CD4-positive, alpha-beta T cell treated with Interleukin-12 subunit alpha and Interleukin-12 subunit beta, for 1 hour (primary cell): ENCODE measurements at regions not wholly inside any gene's neighbourhood (a gene's known extent, or its start where the extent isn't known, plus 50 kb on each side); places are given as distances from the start of the nearest gene placed in this dataset.
"Not testable (repeated sequence)": the region's sequence is repeated elsewhere in the genome, so short reads cannot be mapped to it uniquely, and the experiment has no call there.

ENCODE experiments used
- DNase-seq: peaks from one replicate; pipeline ENCODE4 v3.0.0-alpha.2; 2020

- DNase-seq: no peak
Measured at GRCh38 chr2:12613137-12613835, 103.5 kb upstream of the TRIB2 start.

DNA sequence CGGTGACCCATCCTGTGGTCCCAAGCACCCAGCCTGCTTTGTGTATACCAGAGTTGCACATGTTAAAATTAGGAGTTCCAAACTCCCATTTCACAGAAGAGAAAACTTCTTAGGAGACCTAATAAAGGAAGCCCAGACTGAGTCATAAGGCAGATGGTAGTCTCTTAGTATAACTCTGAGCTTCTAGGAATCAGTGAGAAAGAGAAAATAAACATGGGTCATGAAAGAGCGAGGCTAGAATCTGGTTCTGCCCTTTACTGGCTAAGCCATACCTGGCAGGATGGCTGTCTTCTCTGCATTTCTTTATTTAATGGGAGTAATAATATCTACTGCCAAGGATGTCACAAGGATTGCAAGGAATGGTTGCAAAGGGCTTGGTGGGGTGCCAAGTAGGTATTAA is 101.2 kb upstream of the TRIB2 start:
- DNase-seq: no peak

DNA sequence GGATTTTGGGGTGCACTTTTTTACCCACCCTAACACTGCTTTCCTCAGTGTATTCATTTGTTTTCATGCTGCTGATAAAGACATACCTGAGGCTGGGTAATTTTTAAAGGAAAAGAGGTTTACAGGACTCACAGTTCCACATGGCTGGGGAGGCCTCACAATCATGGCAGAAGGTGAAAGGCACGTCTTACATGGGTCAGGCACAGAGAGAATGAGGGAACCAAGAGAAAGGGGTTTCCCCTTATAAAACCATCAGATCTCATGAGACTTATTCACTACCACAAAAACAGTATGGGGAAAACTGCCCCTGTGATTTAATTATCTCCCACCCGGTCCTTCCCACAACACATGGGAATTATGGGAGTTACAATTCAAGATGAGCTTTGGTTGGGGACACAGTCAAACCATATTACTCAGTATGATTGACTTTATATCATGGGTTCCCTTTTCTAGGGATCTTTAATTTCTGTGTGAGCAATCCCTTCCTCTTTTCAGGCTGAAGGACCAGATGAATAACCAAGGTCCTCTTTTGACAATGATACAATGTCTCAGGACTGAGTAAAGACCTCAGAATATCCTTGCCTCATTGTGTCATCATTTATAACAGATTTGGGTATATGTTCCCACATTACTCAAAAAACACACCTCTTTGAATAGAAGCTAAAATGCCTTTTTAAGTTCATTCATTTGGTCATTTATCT is 100.1 kb upstream of the TRIB2 start:
- no peak for DNase-seq

DNA sequence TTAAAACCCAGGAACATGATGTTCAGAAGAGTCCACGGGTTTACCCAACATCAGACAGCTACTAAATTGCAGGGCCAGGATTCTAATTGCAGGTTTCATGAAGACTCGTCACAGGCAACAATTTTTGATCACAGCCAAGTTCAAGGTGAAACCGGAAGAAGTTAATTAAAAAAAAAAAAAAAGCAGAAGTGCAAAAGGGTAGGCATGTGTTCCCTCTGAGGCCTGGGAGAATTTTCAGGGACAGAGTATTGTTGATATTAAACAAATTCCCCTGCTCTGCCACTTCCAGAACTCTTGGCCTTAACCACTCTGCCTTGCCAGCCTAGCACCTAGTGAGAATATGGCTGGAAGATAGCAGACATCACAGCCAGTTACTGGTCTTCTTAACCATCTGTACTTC is 99.4 kb upstream of the TRIB2 start:
- no peak for DNase-seq

GRCh38 chr2:12617853-12618252 is 98.9 kb upstream of the TRIB2 start:
- no peak for DNase-seq

DNA sequence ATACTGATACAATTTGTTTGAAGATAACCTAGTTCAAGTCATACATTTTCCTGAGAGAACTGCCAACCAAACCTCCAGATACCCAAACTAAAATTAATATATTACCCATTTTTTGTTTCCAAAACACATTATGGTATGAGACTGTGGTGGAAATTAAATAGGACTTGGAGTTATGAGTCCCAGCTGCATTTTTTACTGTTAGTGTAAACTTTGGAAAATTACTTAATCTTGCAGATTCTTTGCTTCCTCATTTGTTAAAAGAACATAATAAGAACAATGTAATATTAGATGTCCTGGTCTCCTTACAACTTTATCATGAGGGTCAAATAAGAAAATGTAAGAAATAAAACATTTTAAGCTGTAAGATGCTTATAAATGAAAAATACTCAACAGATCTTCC is 98.2 kb upstream of the TRIB2 start:
- no peak for DNase-seq

DNA sequence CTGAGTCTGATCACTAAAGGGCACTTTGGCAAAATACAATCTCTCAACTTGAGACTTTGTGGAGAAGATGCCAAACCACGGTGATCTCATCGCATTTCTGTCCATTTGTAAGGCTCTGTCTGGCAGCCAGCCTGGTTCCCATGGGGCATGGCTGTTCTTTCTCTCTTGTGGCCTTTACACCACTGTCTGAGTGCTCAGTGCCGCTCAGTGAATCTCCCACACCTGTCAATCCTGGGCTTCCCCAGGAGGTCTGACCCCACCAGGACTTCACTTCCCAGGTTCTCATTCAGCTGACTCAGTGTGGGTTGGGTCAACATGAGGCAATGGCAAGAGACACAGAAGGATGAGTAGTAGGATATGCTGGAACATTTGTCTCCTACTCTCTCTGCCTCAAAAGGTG is 96.8 kb upstream of the TRIB2 start:
- no peak for DNase-seq

- DNase-seq: no peak
Measured at GRCh38 chr2:12620759-12621158, 96.0 kb upstream of the TRIB2 start.

DNA sequence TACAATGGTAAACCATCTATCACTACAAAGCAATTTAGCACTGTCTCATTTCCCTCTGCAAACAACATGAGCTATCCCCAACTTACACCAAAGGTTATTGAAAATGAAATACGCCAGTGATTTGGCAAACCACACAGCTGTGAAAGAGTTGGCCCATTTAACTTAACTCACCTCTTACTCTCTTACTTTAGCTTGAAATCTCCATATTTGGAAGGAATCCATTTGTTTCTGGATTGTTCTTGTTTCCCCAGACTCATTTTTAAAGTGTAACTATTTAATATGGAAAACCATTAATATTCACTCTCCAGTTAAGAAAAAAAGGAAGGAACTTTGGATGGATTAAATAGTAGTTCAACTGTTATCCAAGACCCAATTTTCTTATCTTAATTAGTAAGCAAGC is 93.7 kb upstream of the TRIB2 start:
- DNase-seq: no peak

DNA sequence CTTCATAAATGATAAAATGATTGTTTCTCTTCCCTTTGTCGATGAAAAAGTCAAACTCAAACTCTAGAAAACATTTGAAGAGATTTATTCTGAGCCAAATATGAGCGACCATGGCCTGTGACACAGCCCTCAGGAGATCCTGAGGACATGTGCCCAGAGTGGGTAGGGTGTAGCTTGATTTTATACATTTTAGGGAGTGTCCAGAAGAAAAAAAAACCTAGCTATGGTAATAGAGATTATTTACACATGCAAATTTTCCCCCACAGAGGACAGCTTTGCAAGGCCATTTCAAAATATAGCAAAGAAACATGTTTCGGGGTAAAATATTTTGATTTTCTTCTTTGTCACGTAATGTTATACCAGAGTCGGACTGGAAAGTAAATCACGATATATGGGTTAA is 92.4 kb upstream of the TRIB2 start:
- no peak for DNase-seq

GRCh38 chr2:12624905-12625598 is 91.7 kb upstream of the TRIB2 start:
- no peak for DNase-seq

DNA sequence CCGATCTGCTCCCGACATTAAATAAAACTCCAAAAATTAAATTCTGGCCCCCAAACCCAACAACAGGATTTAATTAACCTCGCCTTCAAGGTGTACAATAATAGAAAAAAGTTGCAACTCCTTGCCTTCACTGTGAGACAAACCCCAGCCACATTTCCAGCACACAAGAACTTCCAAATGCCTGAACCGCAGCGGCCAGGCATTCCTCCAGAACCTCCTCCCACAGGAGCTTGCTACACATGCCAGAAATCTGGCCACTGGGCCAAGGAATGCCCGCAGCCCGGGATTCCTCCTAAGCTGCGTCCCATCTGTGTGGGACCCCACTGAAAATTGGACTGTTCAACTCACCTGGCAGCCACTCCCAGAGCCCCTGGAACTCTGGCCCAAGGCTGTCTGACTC is 88.2 kb upstream of the TRIB2 start:
- DNase-seq: not testable (repeated sequence)

DNA sequence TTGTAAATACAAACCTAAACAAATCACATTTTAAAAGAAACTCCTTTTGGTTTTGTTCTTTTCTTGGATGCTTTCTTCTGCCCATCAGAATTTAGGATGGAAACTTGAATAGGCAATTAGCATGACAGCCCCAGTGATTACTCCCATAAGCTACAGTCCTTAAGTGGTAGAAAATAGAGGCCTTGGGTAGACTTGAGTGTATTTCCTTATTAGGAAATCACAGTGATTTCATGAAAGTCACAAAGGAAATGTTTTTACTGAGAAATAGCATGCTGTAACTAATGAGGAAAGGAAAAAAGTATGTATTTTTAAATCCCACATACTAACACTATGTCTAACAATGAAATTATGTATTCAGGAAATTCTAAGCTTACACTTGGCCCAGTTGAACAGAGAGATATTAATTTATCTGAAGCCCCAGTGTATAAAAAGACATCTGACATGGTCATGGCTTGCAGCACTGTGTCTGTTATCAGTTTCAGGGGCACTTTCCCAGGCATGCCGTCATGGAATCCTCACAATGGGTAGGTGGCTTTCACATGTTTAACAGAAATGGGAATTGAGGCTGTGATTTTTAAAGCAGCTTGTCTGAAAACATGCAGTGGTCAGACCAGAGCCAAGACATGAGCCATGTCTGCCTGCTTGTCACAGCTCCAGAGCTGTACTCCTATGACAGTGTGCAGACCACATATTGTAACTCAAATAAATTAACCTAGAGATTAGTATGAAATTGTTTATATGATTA is 79.7 kb upstream of the TRIB2 start:
- DNase-seq: no peak

DNA sequence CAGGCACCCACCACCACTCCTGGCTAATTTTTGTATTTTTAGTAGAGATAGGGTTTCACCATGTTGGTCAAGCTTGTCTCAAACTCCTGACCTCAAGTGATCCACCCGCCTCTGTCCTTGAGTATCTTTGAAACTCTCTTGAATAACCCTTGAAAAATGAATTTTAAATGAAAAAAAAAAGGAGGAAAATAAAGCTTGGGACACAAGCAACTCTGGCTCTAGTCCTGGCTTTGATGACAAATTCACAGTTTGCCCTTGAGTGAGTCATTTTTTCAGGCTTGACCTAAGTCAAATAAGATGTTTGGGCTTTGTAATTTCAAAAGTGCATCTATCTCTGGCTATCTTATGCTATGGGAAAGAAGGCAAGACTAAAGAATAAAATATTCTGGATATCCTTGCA is 79.0 kb upstream of the TRIB2 start:
- no peak for DNase-seq

- DNase-seq: no peak
Measured at GRCh38 chr2:12641441-12641840, 75.3 kb upstream of the TRIB2 start.

DNA sequence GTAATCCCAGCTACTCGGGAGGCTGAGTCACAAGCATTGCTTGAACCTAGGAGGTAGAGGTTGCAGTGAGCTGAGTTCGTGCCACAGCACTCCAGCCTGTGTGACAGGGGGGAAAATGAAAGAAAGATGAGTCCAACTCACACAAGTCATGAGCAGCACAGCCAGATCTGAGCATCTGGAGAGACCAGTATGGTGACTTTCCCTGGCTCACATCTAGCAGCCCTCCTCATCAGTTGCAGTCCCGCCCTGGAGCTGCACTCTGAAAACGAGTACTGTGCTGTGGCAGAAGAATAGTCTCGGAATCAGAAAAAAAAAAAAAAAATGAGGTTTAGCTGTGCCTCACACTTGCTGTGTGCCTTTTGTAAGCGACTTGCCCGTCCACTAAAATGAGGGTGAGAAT is 74.4 kb upstream of the TRIB2 start:
- no peak for DNase-seq

DNA sequence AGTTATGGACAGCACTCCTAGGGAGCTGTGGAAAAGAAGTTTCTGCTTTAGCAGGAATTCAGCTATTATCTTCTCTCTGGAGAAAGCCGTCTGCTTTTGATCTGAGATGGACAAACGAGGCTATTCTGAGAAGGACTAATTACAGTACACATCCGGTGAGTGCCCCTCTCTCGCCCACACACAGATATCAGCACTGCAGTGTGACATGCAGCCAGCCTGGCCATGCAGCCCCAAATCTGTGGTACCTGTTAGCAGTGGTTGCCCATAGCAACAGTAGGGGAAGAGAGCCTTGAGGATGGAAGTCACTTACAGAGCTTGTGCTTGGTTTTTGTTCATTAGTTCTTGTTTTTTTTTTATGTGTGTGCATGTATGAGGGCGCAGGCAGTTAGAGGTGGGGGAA is 73.9 kb upstream of the TRIB2 start:
- DNase-seq: no peak

- no peak for DNase-seq
Measured at GRCh38 chr2:12649602-12650400, 66.9 kb upstream of the TRIB2 start.

GRCh38 chr2:12651641-12652040 is 65.1 kb upstream of the TRIB2 start:
- no peak for DNase-seq

GRCh38 chr2:12652723-12653122 is 64.0 kb upstream of the TRIB2 start:
- no peak for DNase-seq

- DNase-seq: no peak
Measured at GRCh38 chr2:12657560-12657959, 59.2 kb upstream of the TRIB2 start.

- DNase-seq: no peak
Measured at GRCh38 chr2:12658310-12658945, 58.3 kb upstream of the TRIB2 start.
